ENCODE measurements at regions not wholly inside any gene's neighbourhood (a gene's known extent, or its start where the extent isn't known, plus 50 kb on each side); places are given as distances from the start of the nearest gene placed in this dataset.
A peak's percentile ranks its signal among the peaks of the same experiment; 100 is the strongest.

DNA sequence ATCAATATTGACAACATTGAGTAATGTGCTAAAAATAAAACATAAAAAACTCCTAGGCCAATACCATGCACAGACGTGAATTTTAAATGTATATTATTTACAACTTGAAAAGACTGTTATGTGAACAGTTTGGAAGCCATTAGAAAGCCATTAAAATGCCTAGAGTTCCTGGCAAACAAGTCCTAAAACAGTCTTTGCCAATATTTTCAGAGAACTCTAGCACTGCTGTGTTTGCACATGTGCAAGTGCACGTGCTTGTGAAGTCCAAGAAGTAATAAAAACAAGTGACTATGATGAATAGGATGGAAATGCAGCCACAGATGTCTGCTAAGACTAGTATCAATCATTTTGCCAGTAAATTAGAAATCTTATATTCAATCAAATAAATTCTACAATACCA, 1447.6 kb downstream of the GRIK2 start:
- no peak for TF ChIP-seq FOXM1 (IDR thresholded peaks at IDR 0.05; ENCODE audit: borderline replicate concordance, low read depth)
- no peak for TF ChIP-seq CEBPB (IDR thresholded peaks at IDR 0.05)
- no peak for TF ChIP-seq YY1 (IDR thresholded peaks at IDR 0.05; ENCODE audit: low read depth)
- TF ChIP-seq EGR1 (IDR thresholded peaks at IDR 0.05) = no peak
- TF ChIP-seq, protein P1, sequence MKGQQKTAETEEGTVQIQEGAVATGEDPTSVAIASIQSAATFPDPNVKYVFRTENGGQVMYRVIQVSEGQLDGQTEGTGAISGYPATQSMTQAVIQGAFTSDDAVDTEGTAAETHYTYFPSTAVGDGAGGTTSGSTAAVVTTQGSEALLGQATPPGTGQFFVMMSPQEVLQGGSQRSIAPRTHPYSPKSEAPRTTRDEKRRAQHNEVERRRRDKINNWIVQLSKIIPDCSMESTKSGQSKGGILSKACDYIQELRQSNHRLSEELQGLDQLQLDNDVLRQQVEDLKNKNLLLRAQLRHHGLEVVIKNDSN (IDR thresholded peaks at IDR 0.05) = no peak
- no peak for TF ChIP-seq ZBTB7A (IDR thresholded peaks at IDR 0.05; ENCODE audit: low read depth)
- TF ChIP-seq RAD21 (IDR thresholded peaks at IDR 0.05; ENCODE audit: low read depth) = no peak
- no peak for TF ChIP-seq TAF1 (IDR thresholded peaks at IDR 0.05; ENCODE audit: low read depth)
- TF ChIP-seq CREB1 (IDR thresholded peaks at IDR 0.05; ENCODE audit: low read depth) = no peak
- TF ChIP-seq TCF12 (IDR thresholded peaks at IDR 0.05; ENCODE audit: low read depth) = no peak

DNA sequence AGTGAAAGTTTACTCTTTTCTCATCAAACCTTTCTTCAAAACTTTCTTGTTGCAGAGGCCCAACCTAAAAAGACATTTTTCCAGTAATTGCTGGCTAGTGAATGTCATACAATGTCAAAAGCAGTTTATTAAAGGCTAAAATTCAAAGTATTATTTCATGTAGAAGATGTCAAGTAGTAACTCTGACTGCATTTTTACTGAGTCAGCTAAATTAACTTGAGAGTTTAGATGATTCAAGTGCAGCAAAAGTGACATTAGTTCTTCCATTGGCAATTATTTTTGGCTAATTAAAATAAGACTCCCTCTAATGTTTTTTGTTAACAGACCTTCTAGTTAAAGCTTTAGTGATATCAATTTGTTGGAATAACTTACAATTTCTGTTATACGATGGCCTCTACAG, 1438.5 kb downstream of the GRIK2 start:
- TF ChIP-seq CEBPB (IDR thresholded peaks at IDR 0.05) = no peak
- TF ChIP-seq RAD21 (IDR thresholded peaks at IDR 0.05; ENCODE audit: low read depth) = no peak
- TF ChIP-seq, protein P1 (IDR thresholded peaks at IDR 0.05) = no peak
- TF ChIP-seq, protein P2, sequence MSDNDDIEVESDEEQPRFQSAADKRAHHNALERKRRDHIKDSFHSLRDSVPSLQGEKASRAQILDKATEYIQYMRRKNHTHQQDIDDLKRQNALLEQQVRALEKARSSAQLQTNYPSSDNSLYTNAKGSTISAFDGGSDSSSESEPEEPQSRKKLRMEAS (IDR thresholded peaks at IDR 0.05) = no peak
- no peak for TF ChIP-seq TCF12 (IDR thresholded peaks at IDR 0.05; ENCODE audit: low read depth)
- TF ChIP-seq EP300 (IDR thresholded peaks at IDR 0.05; ENCODE audit: borderline replicate concordance) = no peak
- TF ChIP-seq YY1 (IDR thresholded peaks at IDR 0.05; ENCODE audit: low read depth) = no peak
- no peak for TF ChIP-seq TAF1 (IDR thresholded peaks at IDR 0.05; ENCODE audit: low read depth)
- no peak for TF ChIP-seq EGR1 (IDR thresholded peaks at IDR 0.05)
- TF ChIP-seq NFIC (IDR thresholded peaks at IDR 0.05) = no peak
- TF ChIP-seq TEAD4 (IDR thresholded peaks at IDR 0.05) = no peak
- no peak for TF ChIP-seq FOXM1 (IDR thresholded peaks at IDR 0.05; ENCODE audit: borderline replicate concordance, low read depth)
- TF ChIP-seq ZBTB7A (IDR thresholded peaks at IDR 0.05; ENCODE audit: low read depth) = no peak
- no peak for TF ChIP-seq CREB1 (IDR thresholded peaks at IDR 0.05; ENCODE audit: low read depth)
- TF ChIP-seq, protein P3, sequence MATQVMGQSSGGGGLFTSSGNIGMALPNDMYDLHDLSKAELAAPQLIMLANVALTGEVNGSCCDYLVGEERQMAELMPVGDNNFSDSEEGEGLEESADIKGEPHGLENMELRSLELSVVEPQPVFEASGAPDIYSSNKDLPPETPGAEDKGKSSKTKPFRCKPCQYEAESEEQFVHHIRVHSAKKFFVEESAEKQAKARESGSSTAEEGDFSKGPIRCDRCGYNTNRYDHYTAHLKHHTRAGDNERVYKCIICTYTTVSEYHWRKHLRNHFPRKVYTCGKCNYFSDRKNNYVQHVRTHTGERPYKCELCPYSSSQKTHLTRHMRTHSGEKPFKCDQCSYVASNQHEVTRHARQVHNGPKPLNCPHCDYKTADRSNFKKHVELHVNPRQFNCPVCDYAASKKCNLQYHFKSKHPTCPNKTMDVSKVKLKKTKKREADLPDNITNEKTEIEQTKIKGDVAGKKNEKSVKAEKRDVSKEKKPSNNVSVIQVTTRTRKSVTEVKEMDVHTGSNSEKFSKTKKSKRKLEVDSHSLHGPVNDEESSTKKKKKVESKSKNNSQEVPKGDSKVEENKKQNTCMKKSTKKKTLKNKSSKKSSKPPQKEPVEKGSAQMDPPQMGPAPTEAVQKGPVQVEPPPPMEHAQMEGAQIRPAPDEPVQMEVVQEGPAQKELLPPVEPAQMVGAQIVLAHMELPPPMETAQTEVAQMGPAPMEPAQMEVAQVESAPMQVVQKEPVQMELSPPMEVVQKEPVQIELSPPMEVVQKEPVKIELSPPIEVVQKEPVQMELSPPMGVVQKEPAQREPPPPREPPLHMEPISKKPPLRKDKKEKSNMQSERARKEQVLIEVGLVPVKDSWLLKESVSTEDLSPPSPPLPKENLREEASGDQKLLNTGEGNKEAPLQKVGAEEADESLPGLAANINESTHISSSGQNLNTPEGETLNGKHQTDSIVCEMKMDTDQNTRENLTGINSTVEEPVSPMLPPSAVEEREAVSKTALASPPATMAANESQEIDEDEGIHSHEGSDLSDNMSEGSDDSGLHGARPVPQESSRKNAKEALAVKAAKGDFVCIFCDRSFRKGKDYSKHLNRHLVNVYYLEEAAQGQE (IDR thresholded peaks at IDR 0.05; ENCODE audit: low read depth) = no peak

DNA sequence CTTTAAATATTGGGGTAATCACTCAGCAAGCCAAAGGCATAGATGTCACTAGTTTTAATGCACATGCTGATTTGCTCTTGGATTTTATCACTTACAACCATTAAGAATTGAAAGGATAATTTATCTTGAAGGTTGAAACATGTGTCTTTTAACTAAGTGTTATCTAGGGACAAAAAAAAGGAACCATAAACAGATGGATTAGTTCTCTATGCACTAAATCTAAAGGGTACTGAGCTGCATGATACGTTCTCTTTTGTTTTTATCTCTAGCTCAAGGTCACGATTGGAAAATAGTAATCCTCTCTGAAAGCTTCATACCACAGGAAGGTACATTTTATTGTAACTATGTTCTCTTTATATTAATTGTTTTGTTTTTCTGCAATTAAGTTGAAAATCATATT, 1426.6 kb downstream of the GRIK2 start:
- TF ChIP-seq CEBPB (IDR thresholded peaks at IDR 0.05) (no peak), TCF12 (IDR thresholded peaks at IDR 0.05; ENCODE audit: low read depth) (no peak), NFIC (IDR thresholded peaks at IDR 0.05) (no peak), TAF1 (IDR thresholded peaks at IDR 0.05; ENCODE audit: low read depth) (no peak)
- TF ChIP-seq, protein P1 (IDR thresholded peaks at IDR 0.05) = no peak

DNA sequence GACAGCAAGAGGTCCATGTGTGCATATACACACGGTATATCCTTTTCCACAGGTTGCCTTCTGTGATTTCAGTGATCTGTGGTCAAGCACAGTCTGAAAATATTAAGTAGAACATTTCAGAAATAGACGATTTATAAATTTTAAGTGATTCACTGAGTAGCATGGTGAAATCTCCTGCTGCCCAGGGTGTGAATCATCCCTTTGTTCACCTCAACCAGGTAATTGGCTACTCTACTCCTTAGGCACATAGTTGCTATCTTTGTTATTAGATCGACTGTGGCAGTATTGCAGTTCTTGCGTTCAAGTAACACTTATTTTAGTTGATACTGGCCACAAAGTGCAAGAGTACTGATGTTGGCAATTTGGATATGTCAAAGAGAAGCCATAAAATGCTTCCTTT, 1421.7 kb downstream of the GRIK2 start:
- TF ChIP-seq TCF12 (IDR thresholded peaks at IDR 0.05; ENCODE audit: low read depth) (no peak), EGR1 (IDR thresholded peaks at IDR 0.05) (no peak)
- TF ChIP-seq, protein P2 (IDR thresholded peaks at IDR 0.05) = no peak
- TF ChIP-seq, protein P3 (IDR thresholded peaks at IDR 0.05; ENCODE audit: low read depth) = no peak

DNA sequence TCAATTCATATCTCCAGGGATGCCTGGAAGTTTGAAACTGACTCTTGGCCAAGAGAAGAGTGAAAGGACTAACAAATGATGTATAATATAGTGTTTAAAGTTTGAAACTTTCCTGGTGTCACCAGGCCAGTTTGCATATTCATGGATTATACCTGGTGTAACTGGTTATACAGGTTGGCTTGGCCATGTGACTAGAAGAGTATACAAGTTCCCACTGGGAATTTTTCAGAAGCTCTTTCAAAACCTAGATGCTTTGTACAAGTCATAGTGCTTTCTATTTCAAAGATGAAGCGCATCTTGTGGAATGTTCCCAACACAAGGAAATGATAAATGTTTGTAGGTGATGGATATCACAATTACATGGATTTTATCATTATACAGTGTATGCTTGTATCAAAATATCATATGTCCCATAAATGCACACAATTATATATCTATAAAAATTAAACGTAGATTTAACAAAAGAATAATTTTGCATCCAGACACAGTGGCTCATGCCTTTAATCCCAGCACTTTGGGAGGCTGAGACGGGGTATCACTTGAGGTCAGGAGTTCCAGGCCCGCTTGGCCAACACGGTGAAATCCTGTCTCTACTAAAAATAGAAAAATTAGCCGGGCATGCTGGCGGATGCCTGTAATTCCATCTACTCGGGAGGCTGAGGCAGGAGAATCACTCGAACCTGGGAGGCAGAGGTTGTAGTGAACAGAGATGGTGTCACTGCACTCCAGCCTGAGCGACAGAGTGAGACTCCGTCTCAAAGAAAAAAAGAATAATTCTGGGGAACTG, 1420.2 kb downstream of the GRIK2 start:
- TF ChIP-seq, protein P1 (IDR thresholded peaks at IDR 0.05) = peak; percentile 81
- TF ChIP-seq, protein P3 (IDR thresholded peaks at IDR 0.05; ENCODE audit: low read depth) = no peak
- no peak for TF ChIP-seq CREB1 (IDR thresholded peaks at IDR 0.05; ENCODE audit: low read depth)

All from Ishikawa (cell line).